M059J (cell line): ENCODE measurements at regions not wholly inside any gene's neighbourhood (a gene's known extent, or its start where the extent isn't known, plus 50 kb on each side); places are given as distances from the start of the nearest gene placed in this dataset.

ENCODE experiments used
- DNase-seq: peaks from one replicate; pipeline ENCODE4 v3.0.0-alpha.2; 2012; ENCODE audit warnings: low read depth

- no peak for DNase-seq
Measured at GRCh38 chr3:135792858-135793475, 172.6 kb upstream of the PPP2R3A start.

- DNase-seq = no peak
Measured at GRCh38 chr3:135800071-135800549, 165.4 kb upstream of the PPP2R3A start.

GRCh38 chr3:135801018-135801417 lies 164.5 kb upstream of the PPP2R3A start:
- no peak for DNase-seq

- DNase-seq = no peak
Measured at GRCh38 chr3:135802171-135802570, 163.4 kb upstream of the PPP2R3A start.

GRCh38 chr3:135803028-135803692 lies 162.4 kb upstream of the PPP2R3A start:
- DNase-seq = peak; percentile 56

GRCh38 chr3:135805752-135806151 lies 159.8 kb upstream of the PPP2R3A start:
- no peak for DNase-seq

- peak; percentile 32 for DNase-seq
Measured at GRCh38 chr3:135806317-135806716, 159.2 kb upstream of the PPP2R3A start.

GRCh38 chr3:135807879-135808278 lies 157.6 kb upstream of the PPP2R3A start:
- no peak for DNase-seq

- DNase-seq = no peak
Measured at GRCh38 chr3:135809021-135809634, 156.4 kb upstream of the PPP2R3A start.

- DNase-seq = no peak
Measured at GRCh38 chr3:135811651-135812050, 153.9 kb upstream of the PPP2R3A start.

GRCh38 chr3:135812057-135812456 lies 153.5 kb upstream of the PPP2R3A start:
- no peak for DNase-seq

GRCh38 chr3:135834465-135834864 lies 131.1 kb upstream of the PPP2R3A start:
- DNase-seq = no peak

GRCh38 chr3:135837977-135838631 lies 127.4 kb upstream of the PPP2R3A start:
- no peak for DNase-seq

GRCh38 chr3:135840436-135840835 lies 125.1 kb upstream of the PPP2R3A start:
- DNase-seq = no peak

- DNase-seq = peak; percentile 4
Measured at GRCh38 chr3:135844386-135844785, 121.1 kb upstream of the PPP2R3A start.

- DNase-seq = no peak
Measured at GRCh38 chr3:135848051-135848450, 117.5 kb upstream of the PPP2R3A start.

- no peak for DNase-seq
Measured at GRCh38 chr3:135849827-135850226, 115.7 kb upstream of the PPP2R3A start.

- DNase-seq = peak; percentile 59
Measured at GRCh38 chr3:135851201-135852081, 114.1 kb upstream of the PPP2R3A start.

- DNase-seq = no peak
Measured at GRCh38 chr3:135853981-135854380, 111.5 kb upstream of the PPP2R3A start.

GRCh38 chr3:135860761-135861160 lies 104.8 kb upstream of the PPP2R3A start:
- DNase-seq = no peak

GRCh38 chr3:135862361-135862760 lies 103.2 kb upstream of the PPP2R3A start:
- no peak for DNase-seq

- no peak for DNase-seq
Measured at GRCh38 chr3:135864060-135864459, 101.5 kb upstream of the PPP2R3A start.
